HFF-Myc (cell line): ENCODE measurements at regions not wholly inside any gene's neighbourhood (a gene's known extent, or its start where the extent isn't known, plus 50 kb on each side); places are given as distances from the start of the nearest gene placed in this dataset.
"Not testable (repeated sequence)": the region's sequence is repeated elsewhere in the genome, so short reads cannot be mapped to it uniquely, and the experiment has no call there.

Experiments
- DNase-seq: peaks from one replicate; pipeline ENCODE4 v3.0.0-alpha.2; 2011; ENCODE audit warnings: low read depth; ENCODE audit errors: extremely low read depth
- H3K4me3 ChIP-seq: replicated peaks from 2 replicates; pipeline ENCODE4 v1.5.1; 2011; ENCODE audit warnings: low read depth, mild to moderate bottlenecking, control low read depth, low read length
- CTCF ChIP-seq: IDR thresholded peaks from 2 replicates; pipeline ENCODE4 v1.5.1; 2012; ENCODE audit warnings: mild to moderate bottlenecking, low read depth, low read length, control low read depth; ENCODE audit errors: missing control alignments

GRCh38 chr6:25196464-25196863 is 82.7 kb upstream of the CARMIL1 start:
- no peak overlapping the region for H3K4me3 ChIP-seq
- TF ChIP-seq CTCF: no peak
- DNase-seq: no peak

- no peak for TF ChIP-seq CTCF
- no peak for DNase-seq
- no peak overlapping the region for H3K4me3 ChIP-seq
These were observed 82.1 kb upstream of the CARMIL1 start for GRCh38 chr6:25197111-25197510.

- DNase-seq: no peak
- TF ChIP-seq CTCF: no peak
- H3K4me3 ChIP-seq: no peak overlapping the region
These were observed 79.6 kb upstream of the CARMIL1 start for GRCh38 chr6:25199544-25199943.

- no peak overlapping the region for H3K4me3 ChIP-seq
- no peak for TF ChIP-seq CTCF
- no peak for DNase-seq
These were observed 76.7 kb upstream of the CARMIL1 start for GRCh38 chr6:25202504-25202903.

GRCh38 chr6:25205629-25206028 is 73.5 kb upstream of the CARMIL1 start:
- TF ChIP-seq CTCF: no peak
- no peak overlapping the region for H3K4me3 ChIP-seq
- no peak for DNase-seq

- not testable (repeated sequence) for DNase-seq
These were observed 71.6 kb upstream of the CARMIL1 start for GRCh38 chr6:25207453-25208155.

GRCh38 chr6:25215881-25216280 is 63.3 kb upstream of the CARMIL1 start:
- DNase-seq: no peak
- TF ChIP-seq CTCF: no peak
- no peak overlapping the region for H3K4me3 ChIP-seq

More at GRCh38 chr6:25207453-25208155, 71.6 kb upstream of the CARMIL1 start:
- not testable (repeated sequence) for H3K4me3 ChIP-seq
